ENCODE measurements at regions not wholly inside any gene's neighbourhood (a gene's known extent, or its start where the extent isn't known, plus 50 kb on each side); places are given as distances from the start of the nearest gene placed in this dataset.
"Not testable (repeated sequence)": the region's sequence is repeated elsewhere in the genome, so short reads cannot be mapped to it uniquely, and the experiment has no call there.

DNA sequence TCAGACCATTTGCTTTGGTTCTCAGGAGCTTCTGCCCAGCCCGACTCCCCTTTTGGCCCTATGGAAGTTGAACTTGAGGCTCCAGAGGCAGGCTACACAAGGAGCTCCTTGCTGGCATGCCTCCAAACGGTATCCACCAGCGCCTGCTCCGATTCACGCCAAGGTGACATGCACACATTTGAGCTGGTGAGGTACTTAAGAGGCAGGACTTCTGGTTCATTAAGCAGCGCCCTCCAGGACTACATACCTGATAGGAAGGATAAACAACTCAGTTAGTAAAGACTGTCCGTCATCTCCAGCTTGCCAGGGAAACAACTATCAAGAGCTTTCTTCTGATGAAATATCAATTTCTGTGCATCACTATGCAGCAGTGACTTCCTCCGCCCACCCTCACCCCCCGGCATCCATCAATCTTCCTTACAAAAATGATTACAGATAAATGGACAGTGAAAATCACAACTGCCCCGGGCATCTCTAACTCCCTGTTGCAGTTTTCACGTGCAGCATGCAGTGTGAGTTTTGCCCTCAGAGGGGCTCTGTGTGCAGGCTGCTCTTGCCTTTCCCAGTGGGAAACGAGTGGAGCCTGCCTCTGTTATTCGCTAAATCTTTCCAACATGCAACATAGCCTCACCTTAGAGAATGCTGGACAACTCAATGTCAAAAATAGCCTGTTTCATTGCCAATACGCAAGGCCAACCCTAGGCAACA, 122.9 kb downstream of the ARRDC4 start:
- DNase-seq (no peak), ATAC-seq (no peak)
- intact Hi-C loops (cut with DNase I), result loop anchor here in 1 of 2 donors (5.0 kb wide), 1 partner anchor 176 kb away; no protein-coding TSS in a partner anchor

DNA sequence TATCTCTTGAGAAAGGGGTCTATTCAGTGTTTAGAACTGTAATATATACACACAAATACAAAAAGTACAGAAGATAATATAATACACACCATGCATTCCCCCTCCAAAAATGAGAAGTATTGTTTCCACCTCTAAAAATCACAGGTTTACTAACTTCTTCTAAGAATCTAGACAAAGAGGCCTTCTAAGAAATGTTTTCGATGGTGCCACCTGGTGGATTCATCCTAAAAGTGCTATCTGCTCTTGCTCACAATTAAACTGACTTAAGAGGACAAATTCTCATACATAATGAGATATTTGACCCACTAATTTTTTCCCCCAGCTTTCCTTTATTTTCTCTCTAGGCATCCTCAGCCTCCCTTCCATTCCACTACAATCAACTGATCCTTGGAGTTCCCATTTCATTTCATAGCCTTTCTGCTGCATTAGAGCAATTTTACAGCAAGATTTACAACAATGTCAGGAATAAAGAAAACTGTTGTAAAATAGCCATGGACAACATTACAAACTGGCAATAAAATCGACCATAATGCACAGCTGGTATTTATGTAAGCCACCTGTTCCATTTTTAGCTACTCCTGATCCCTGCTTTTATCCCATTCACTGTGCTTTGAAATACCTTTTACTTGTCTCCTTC, 124.6 kb downstream of the ARRDC4 start:
- no peak for DNase-seq
- intact Hi-C loops (cut with DNase I), result loop anchor here in 1 of 2 donors (2.0 kb wide), 1 partner anchor 176 kb away; no protein-coding TSS in a partner anchor
- ATAC-seq, result no peak

- intact Hi-C loops (cut with DNase I); DNase-seq: not testable (repeated sequence)
- ATAC-seq, result peak in 1 of 2 donors; percentile 94
Observed at GRCh38 chr15:98088307-98088945, 127.9 kb downstream of the ARRDC4 start.

DNA sequence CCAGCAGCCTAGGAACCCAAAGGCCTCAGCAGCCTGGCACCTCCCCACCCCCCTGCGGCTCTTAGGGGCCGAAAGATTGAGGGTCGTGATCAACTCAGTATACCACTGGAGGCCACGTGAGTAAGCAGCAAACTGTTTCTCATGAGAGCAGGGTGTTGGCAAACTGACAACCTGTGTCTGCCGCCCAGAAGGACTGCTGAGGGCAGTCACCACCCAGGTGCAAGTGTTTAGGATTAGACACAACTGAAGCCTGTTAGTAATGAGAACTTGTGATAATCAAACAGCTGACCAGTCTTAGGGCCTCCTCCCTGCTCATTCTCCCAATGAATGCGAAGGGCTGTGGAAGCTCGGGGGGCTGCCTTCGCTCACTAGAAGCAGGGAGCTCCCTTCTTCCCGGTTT, 128.8 kb downstream of the ARRDC4 start:
- intact Hi-C loops (cut with DNase I); DNase-seq; ATAC-seq: not testable (repeated sequence)

DNA sequence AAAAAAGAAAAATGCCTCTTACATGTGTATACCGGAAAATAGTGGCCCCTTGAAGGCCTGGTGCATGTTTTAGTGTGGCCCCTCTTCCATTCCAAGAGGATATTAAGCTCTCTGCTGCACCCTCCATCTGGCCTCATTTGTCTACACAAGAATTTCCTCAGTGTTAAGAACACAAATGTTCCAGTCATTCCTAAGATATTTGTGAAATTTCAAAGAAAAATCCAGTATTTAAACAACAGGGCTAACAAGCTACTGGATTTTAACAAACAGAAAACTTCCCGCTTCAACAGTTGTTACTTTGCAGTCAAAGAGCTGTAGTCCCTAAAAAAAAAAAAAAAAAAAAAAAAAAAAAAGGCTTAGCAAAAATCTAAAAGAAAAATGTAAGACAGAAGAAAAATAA, 137.5 kb downstream of the ARRDC4 start:
- DNase-seq; ATAC-seq; intact Hi-C loops (cut with DNase I): not testable (repeated sequence)

GRCh38 chr15:98100606-98101005, 140.1 kb downstream of the ARRDC4 start:
- DNase-seq; ATAC-seq; intact Hi-C loops (cut with DNase I): not testable (repeated sequence)

GRCh38 chr15:98103570-98103969, 143.1 kb downstream of the ARRDC4 start:
- ATAC-seq (no peak), DNase-seq (no peak)
- intact Hi-C loops (cut with DNase I), result no loop called here

DNA sequence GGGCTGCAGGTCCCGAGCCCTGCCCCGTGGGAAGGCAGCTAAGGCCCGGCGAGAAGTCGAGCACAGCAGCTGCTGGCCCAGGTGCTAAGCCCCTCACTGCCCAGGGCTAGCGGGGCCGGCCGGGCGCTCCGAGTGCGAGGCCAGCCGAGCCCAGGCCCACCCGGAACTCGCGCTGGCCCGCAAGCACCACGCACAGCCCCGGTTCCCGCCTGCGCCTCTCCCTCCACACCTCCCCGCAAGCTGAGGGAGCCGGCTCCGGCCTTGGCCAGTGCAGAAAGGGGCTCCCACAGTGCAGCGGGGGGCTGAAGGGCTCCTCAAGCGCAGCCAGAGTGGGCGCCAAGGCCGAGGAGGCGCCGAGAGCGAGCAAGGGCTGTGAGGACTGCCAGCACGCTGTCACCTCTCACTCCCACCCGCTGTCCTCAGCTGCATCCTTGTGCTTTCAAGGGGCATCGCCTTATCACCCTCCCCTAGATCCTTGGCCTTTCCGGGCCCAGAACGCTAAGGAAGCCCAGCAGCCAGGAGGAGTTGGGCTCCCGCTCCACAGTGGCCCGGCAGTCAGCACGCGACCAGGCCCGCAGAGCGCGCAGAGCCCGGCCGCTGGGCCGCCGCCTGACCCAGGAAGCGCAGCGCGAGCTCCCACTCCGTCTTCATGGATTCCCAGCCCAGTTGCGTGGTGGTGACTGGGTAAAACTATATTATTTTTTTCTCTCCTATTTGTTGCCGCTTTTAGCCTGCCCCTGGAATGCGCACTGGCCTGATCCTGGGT, 144.1 kb downstream of the ARRDC4 start:
- intact Hi-C loops (cut with DNase I); DNase-seq; ATAC-seq: not testable (repeated sequence)

- DNase-seq; ATAC-seq; intact Hi-C loops (cut with DNase I): not testable (repeated sequence)
Observed at GRCh38 chr15:98106615-98107194, 146.2 kb downstream of the ARRDC4 start.

DNA sequence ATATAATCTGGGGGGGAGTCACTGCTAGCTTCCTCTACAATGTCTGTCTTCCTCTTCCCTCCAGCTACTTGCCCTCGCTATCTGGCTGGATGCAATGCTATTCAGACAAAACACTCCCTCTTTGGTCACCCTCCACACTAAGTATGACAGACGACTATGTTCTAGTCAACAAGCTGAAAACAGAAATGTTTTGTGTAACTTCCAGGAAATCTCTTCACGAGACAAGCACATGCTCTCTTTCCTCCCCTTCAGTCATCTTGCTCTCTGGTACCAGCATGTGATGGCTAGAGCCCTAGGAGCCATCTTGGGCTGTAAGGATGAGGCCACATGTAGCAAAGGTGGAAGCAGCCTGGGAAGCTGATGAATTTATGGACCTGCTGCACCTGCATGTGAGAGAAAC, 151.3 kb downstream of the ARRDC4 start:
- DNase-seq (no peak), ATAC-seq (no peak)
- intact Hi-C loops (cut with DNase I), result no loop called here

DNA sequence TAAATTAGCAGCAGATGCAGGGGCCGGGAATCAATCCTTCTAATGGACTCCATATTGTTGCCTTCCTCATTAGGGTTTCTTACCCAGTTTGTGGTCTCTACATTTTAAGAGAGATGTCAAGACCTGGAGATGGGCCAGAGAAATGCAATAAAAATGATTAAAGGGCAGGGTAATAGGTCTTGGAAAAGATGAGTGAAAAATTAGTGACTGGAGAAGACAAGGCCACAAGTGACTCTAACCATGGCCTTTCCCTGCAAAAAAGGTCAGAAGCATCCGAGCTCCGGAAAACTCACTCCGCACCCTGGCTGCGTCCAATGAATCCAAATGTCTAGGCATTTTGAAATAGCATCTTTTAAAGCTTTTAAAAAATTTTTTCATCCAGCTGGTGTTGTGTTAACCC, 152.8 kb downstream of the ARRDC4 start:
- ATAC-seq (no peak), DNase-seq (no peak)
- intact Hi-C loops (cut with DNase I), result no loop called here

DNA sequence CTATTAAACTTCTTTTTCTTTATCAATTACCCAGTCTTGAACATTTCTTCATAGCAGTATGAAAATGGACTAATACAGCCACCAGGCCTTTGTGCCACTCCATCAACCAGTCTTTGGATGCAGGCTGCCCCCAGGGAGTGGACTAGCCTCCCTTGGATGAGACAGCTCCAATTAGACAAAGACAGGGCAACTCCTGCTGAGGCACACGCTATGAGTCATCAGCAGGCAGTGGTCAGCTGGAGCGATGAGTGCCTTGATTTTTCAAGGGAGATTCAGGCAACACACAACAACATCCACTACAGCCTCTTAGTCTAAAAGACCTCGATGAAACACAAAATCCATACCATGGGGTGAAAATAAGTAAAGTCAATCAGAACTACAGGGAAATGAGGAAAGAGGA, 160.1 kb downstream of the ARRDC4 start:
- intact Hi-C loops (cut with DNase I), result no loop called here
- ATAC-seq (no peak), DNase-seq (no peak)

DNA sequence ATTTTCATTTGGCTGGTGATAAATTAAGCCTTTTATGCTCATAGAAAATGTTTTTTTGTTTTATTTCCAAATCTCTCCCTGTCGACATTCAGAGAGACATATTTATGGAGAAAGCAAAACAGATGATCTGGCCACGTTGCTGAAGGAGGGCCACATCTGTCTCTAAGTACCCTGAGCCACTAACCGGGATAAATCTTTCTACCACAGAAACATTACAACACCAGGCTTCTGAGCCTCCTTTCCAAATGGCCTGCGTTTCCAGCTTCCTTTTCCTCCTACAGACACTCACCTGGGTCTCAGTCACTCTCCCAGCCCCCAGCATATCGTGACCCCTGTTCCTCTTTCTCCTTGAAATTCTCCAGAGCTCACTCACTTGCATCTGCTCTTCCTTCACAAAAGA, 161.0 kb downstream of the ARRDC4 start:
- intact Hi-C loops (cut with DNase I), result no loop called here
- no peak for ATAC-seq
- DNase-seq, result no peak

DNA sequence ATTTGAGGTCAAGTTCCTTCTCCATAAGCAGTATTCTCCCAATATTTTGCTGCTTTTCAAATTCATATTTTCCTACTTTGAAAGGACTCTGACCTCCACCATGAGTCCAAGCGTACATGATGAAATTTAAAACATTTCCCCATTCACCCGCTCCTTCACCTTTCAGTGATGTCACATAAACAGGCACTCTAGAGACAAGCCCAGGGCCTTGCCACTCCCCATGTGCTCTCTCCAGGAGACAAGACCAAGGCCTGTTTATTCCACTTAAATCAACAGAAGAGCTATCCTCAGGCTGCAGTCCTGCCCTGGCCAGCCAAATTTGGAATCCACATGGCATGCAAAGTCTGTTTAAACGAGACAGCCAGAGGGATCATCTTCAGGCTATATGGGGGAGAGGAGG, 161.5 kb downstream of the ARRDC4 start:
- ATAC-seq (no peak), DNase-seq (no peak)
- intact Hi-C loops (cut with DNase I), result no loop called here

GRCh38 chr15:98123297-98123696, 162.8 kb downstream of the ARRDC4 start:
- DNase-seq (no peak), ATAC-seq (no peak)
- intact Hi-C loops (cut with DNase I), result no loop called here

DNA sequence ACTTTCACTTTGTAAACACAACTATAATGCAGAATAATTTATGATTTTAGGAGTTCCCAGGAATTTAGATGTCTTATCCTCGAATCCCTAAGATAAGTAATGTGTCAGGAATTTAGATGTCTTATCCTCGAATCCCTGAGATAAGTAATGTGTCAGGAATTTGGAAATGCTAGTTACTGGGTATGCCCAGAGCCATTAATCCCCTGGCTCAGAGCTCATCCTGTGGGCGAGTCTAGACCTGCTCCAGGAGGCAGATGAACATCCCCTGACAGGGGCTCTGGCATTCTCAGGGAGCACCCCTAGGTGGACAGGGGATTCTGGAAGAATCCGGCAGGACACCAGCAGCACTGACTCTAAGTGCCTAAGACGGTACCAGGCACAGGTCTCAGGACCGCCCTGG, 163.3 kb downstream of the ARRDC4 start:
- intact Hi-C loops (cut with DNase I), result no loop called here
- no peak for ATAC-seq
- no peak for DNase-seq

- ATAC-seq, result no peak
- DNase-seq, result no peak
- intact Hi-C loops (cut with DNase I), result no loop called here
Observed at GRCh38 chr15:98124581-98124980, 164.1 kb downstream of the ARRDC4 start.

DNA sequence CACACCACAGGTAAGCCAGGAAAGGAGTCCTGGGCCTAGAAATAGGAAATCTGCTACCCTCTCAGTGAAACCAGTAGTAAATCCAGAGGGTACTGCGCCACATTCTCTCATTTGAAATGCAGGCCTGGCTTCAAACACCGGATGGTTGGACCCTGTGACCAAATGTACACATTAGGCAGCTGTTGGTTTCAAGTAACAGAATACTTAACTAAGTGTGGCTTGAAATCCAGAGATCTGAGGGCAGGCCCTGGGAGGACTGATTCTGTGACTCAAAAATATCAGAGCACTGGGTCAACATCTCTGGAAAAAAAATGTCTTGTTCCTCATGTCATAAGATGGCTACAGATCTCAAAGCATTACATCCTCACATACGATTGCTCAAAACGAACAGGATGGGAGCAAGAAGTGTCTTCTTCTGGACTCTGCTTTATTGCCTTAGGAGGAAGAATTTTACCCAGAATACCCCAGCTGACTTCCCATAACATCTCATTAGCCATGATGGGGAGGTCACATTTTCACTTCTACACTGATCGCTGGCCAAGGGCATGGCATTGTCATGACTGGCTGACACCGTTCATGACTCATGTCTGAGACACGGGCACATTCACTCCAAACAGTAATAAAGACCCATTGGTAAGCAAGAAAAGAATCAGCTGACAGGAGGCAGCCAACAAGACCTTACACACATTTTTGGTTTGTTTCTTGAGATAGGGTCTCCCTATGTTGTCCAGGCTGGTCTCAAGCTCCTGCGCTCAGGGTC, 166.0 kb downstream of the ARRDC4 start:
- no peak for ATAC-seq
- intact Hi-C loops (cut with DNase I), result no loop called here
- no peak for DNase-seq

DNA sequence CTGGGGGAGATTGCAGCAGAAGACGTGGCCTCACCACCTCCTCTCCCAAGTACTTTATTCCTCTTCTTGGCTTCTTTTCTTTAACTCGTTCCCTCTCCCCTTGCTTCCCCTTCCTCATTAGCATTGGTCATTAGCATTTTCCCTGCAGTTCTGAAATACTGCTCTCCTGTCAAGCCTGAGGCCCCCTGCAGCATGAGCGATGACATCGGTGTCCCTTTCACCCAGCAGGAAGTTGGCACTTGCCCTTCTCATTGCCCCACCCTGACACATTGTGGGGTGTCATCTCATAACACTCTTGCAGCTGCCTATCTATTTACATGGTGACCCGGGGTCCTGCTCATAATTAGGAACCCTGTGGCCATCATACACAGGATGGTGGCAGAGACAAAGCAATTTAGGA, 167.1 kb downstream of the ARRDC4 start:
- intact Hi-C loops (cut with DNase I), result no loop called here
- ATAC-seq (no peak), DNase-seq (no peak)
